Peyer's patch (tissue), 4 donors: ENCODE measurements at regions not wholly inside any gene's neighbourhood (a gene's known extent, or its start where the extent isn't known, plus 50 kb on each side); places are given as distances from the start of the nearest gene placed in this dataset.

Experiments
- CTCF ChIP-seq, 6 experiments: fragments of 450-650 bp in 4 of 6; fragments of 200-600 bp in 2 of 6; sonication (generic) in 1 of 6; IDR thresholded peaks; one replicate each; pipeline ENCODE4 v1.5.1; 2017 to 2019; ENCODE audit warnings: antibody characterized with exemption in 6 of 6, mild to moderate bottlenecking in 3 of 6, moderate library complexity in 1 of 6
- POLR2A ChIP-seq, 2 donors: fragments of 450-650 bp; IDR thresholded peaks; one replicate each; pipeline ENCODE4 v1.5.1; 2017; ENCODE audit warnings: antibody characterized with exemption in 2 of 2, mild to moderate bottlenecking in 2 of 2, moderate library complexity in 2 of 2

GRCh38 chr2:14927021-14927564 is 294.6 kb downstream of the LRATD1 start:
- TF ChIP-seq CTCF (IDR thresholded peaks at IDR 0.05) (no peak), POLR2A (IDR thresholded peaks at IDR 0.05) (no peak)
